Muscle of leg (tissue), 3 donors: ENCODE measurements at regions not wholly inside any gene's neighbourhood (a gene's known extent, or its start where the extent isn't known, plus 50 kb on each side); places are given as distances from the start of the nearest gene placed in this dataset.
"Not testable (repeated sequence)": the region's sequence is repeated elsewhere in the genome, so short reads cannot be mapped to it uniquely, and the experiment has no call there.

Source experiments
- DNase-seq: peaks from one replicate; pipeline ENCODE4 v3.0.0; 2013
- H3K27ac ChIP-seq: one replicate; pipeline ENCODE4 v1.5.1; 2013; ENCODE audit warnings: mild to moderate bottlenecking, low read length, control low read depth
- H3K27me3 ChIP-seq: one replicate; pipeline ENCODE4 v1.6.1; 2013; ENCODE audit warnings: low read length; ENCODE audit not compliant: control insufficient read depth, insufficient read depth
- H3K36me3 ChIP-seq: one replicate; pipeline ENCODE4 v1.6.1; 2013; ENCODE audit warnings: low read length; ENCODE audit not compliant: control insufficient read depth, insufficient read depth
- H3K4me1 ChIP-seq: one replicate; pipeline ENCODE4 v1.6.1; 2013; ENCODE audit warnings: low read length; ENCODE audit not compliant: control insufficient read depth, insufficient read depth
- H3K4me3 ChIP-seq: one replicate; pipeline ENCODE4 v1.5.1; 2013; ENCODE audit warnings: low read length, control low read depth
- H3K9me3 ChIP-seq: replicated peaks from 2 replicates; pipeline ENCODE4 v1.6.1; 2013; ENCODE audit warnings: low read depth, low read length; ENCODE audit not compliant: control insufficient read depth
- WGBS: methylation state at CpG from one replicate; pipeline ENCODE4 v1.1.5; 2013; ENCODE audit warnings: missing lambda C conversion rate; ENCODE audit not compliant: insufficient coverage; 5-methylcytosine and 5-hydroxymethylcytosine counted together

GRCh38 chr4:22573198-22573597 lies 57.3 kb upstream of the ADGRA3 start:
- Histone ChIP-seq H3K4me3 (no peak overlapping the region), H3K4me1 (peaks cover 2% of the 10 kb centered on the region), H3K9me3 (peaks cover 2% of the 10 kb centered on the region), H3K36me3 (no peaks in the 10 kb centered on the region), H3K27ac (no peak overlapping the region), H3K27me3 (no peaks in the 10 kb centered on the region)
- no CpG with 5 or more reads among the region's 2 CpGs for WGBS
- peak; percentile 80 for DNase-seq

GRCh38 chr4:22573641-22574040 lies 57.8 kb upstream of the ADGRA3 start:
- no peak overlapping the region for H3K27ac ChIP-seq
- H3K9me3 ChIP-seq: peaks cover 2% of the 10 kb centered on the region
- no peak for DNase-seq
- peaks cover 2% of the 10 kb centered on the region for H3K4me1 ChIP-seq
- H3K27me3 ChIP-seq: no peaks in the 10 kb centered on the region
- WGBS: no CpG with 5 or more reads among the region's 1 CpG
- H3K4me3 ChIP-seq: no peak overlapping the region
- no peaks in the 10 kb centered on the region for H3K36me3 ChIP-seq

- Histone ChIP-seq H3K27ac (no peak overlapping the region), H3K36me3 (no peaks in the 10 kb centered on the region)
Observed at GRCh38 chr4:22574424-22574823, 58.6 kb upstream of the ADGRA3 start.

GRCh38 chr4:22574880-22575279 lies 59.0 kb upstream of the ADGRA3 start:
- Histone ChIP-seq H3K36me3 (no peaks in the 10 kb centered on the region), H3K27me3 (no peaks in the 10 kb centered on the region), H3K9me3 (peaks cover 2% of the 10 kb centered on the region), H3K27ac (no peak overlapping the region), H3K4me3 (no peak overlapping the region), H3K4me1 (peaks cover 2% of the 10 kb centered on the region)
- no peak for DNase-seq
- 100% methylated on average over 1 of the region's 1 CpG for WGBS

More at GRCh38 chr4:22574424-22574823, 58.6 kb upstream of the ADGRA3 start:
- peaks cover 2% of the 10 kb centered on the region for H3K4me1 ChIP-seq
- peaks cover 2% of the 10 kb centered on the region for H3K9me3 ChIP-seq
- no peak for DNase-seq
- no peak overlapping the region for H3K4me3 ChIP-seq
- no peaks in the 10 kb centered on the region for H3K27me3 ChIP-seq
- 100% methylated on average over 2 of the region's 3 CpGs for WGBS

GRCh38 chr4:22587253-22587652 lies 71.4 kb upstream of the ADGRA3 start:
- no peaks in the 10 kb centered on the region for H3K27me3 ChIP-seq
- no peak overlapping the region for H3K4me3 ChIP-seq
- no CpG with 5 or more reads among the region's 7 CpGs for WGBS
- no peak overlapping the region for H3K27ac ChIP-seq
- H3K36me3 ChIP-seq: no peaks in the 10 kb centered on the region
- no peaks in the 10 kb centered on the region for H3K9me3 ChIP-seq
- no peaks in the 10 kb centered on the region for H3K4me1 ChIP-seq
- no peak for DNase-seq

- 42% methylated on average over 2 of the region's 10 CpGs for WGBS
Observed at GRCh38 chr4:22593933-22594332, 78.1 kb upstream of the ADGRA3 start.

GRCh38 chr4:22595684-22596083 lies 79.8 kb upstream of the ADGRA3 start:
- H3K27me3 ChIP-seq: no peaks in the 10 kb centered on the region
- H3K9me3 ChIP-seq: no peaks in the 10 kb centered on the region
- H3K4me1 ChIP-seq: no peaks in the 10 kb centered on the region
- no peak overlapping the region for H3K27ac ChIP-seq
- WGBS: 60% methylated on average over 2 of the region's 3 CpGs
- no peak overlapping the region for H3K4me3 ChIP-seq
- H3K36me3 ChIP-seq: no peaks in the 10 kb centered on the region
- DNase-seq: peak; percentile 14

More at GRCh38 chr4:22593933-22594332, 78.1 kb upstream of the ADGRA3 start:
- Histone ChIP-seq H3K9me3 (no peaks in the 10 kb centered on the region), H3K4me1 (no peaks in the 10 kb centered on the region), H3K36me3 (no peaks in the 10 kb centered on the region), H3K4me3 (no peak overlapping the region), H3K27me3 (no peaks in the 10 kb centered on the region), H3K27ac (no peak overlapping the region)
- DNase-seq: peak; percentile 25

GRCh38 chr4:22596409-22596808 lies 80.5 kb upstream of the ADGRA3 start:
- H3K9me3 ChIP-seq: no peaks in the 10 kb centered on the region
- WGBS: no CpG with 5 or more reads among the region's 2 CpGs
- peak; percentile 81 for DNase-seq
- no peaks in the 10 kb centered on the region for H3K4me1 ChIP-seq
- H3K27me3 ChIP-seq: no peaks in the 10 kb centered on the region
- H3K27ac ChIP-seq: no peak overlapping the region
- no peak overlapping the region for H3K4me3 ChIP-seq
- H3K36me3 ChIP-seq: no peaks in the 10 kb centered on the region

- Histone ChIP-seq H3K4me3 (no peak overlapping the region), H3K27ac (no peak overlapping the region), H3K27me3 (no peaks in the 10 kb centered on the region), H3K9me3 (no peaks in the 10 kb centered on the region), H3K4me1 (no peaks in the 10 kb centered on the region), H3K36me3 (no peaks in the 10 kb centered on the region)
- DNase-seq: no peak
- 94% methylated on average over 5 of the region's 5 CpGs for WGBS
Observed at GRCh38 chr4:22597471-22597870, 81.6 kb upstream of the ADGRA3 start.

- not testable (repeated sequence) for H3K27me3 ChIP-seq, H3K27ac ChIP-seq, H3K4me3 ChIP-seq, DNase-seq, H3K9me3 ChIP-seq, H3K4me1 ChIP-seq, H3K36me3 ChIP-seq
- 92% methylated on average over 5 of the region's 8 CpGs for WGBS
Observed at GRCh38 chr4:22598113-22599047, 82.5 kb upstream of the ADGRA3 start.
